ENCODE measurements at regions not wholly inside any gene's neighbourhood (a gene's known extent, or its start where the extent isn't known, plus 50 kb on each side); places are given as distances from the start of the nearest gene placed in this dataset.

DNA sequence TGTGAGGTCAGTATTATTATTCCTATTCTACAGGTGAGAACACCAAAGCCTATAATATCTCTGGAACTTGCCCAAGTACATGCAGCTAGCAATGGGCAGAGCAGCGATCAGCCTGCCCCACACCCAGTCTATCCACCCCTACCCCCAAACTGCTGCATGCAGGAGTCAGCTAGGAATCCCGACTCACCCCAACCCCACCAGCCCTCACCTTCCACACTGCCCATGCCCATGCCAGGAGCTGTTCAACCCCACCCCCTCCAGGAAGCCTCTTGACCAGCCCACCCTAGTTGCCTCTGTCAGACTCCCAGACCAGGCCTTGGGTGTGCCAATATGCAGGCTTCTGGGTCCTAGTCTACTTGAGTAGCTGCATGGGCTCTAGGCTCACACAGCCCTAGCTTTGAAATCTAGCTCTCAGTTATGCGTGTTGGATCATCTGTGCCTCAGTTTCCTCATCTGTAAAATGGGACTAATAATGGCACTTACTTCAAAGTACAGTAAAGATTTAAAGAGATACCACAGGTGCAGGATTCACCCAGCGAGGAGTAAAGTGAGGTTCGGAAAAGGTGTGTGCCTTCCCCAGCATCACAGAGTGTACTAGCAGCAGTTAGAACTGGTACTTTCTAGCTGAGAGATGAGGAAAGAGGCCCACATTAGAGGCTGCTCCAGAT lies 173.2 kb downstream of the VEGFA start:
- 94% methylated on average over 5 of the region's 5 CpGs for WGBS (ENCODE audit: low lambda C conversion rate)
- POLR2A ChIA-PET = interaction anchor here (0.6 to 3.3 kb wide), 11 partner anchors 8 to 173 kb away, joined by 3 to 28 read pairs (median 7); partner anchors contain the start of gene VEGFA

DNA sequence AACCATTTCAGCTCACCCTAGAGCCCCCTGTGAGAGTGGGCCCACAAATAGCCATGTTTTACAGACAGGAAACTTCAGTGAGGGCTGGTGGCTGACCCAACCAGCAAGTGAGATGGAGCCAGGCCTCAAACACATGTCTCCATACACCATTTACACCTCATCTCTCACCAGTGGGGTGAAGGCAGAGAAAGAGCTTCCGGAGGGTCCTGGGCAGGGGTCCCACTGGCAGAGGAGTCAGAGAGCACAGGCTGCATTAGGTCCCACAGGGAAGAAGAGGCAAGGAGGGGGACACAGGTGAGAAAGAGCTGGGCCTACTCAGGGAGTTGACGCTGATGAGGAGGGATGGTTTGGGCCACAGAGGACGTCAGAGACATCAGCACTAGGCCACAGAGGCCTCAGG lies 172.6 kb downstream of the VEGFA start:
- H4K20me1 ChIP-seq (ENCODE audit: insufficient read depth) = no peaks in the 10 kb centered on the region
- H3F3A ChIP-seq (replicated peaks; ENCODE audit: insufficient read depth) = no peaks in the 10 kb centered on the region
- H3K4me2 ChIP-seq = no peak overlapping the region
- ChIA-PET POLR2A (interaction anchor here (0.7 to 3.3 kb wide), 24 partner anchors 9 to 276 kb away, joined by 3 to 28 read pairs (median 6); partner anchors contain the start of gene VEGFA), CTCF (interaction anchor here (1.0 to 10.4 kb wide), 19 partner anchors 10 to 275 kb away, joined by 3 to 121 read pairs (median 8); partner anchors contain the start of gene VEGFA)
- no peak for DNase-seq
- H3K4me1 ChIP-seq (ENCODE audit: control insufficient read depth in 1 of 2, insufficient read depth in 2 of 2, low read depth in 1 of 2, low read length in 1 of 2) = peaks cover 0 to 63% of the 10 kb centered on the region in 2 experiments; a peak in 3 of 4 replicates
- no peaks in the 10 kb centered on the region for H3K36me3 ChIP-seq (replicated peaks in 1 of 2; ENCODE audit: control insufficient read depth in 1 of 2, insufficient read depth in 2 of 2, low read length in 1 of 2)
- no peak overlapping the region for H2AFZ ChIP-seq (ENCODE audit: low read depth)
- H3K9me2 ChIP-seq = no peaks in the 10 kb centered on the region
- peak overlapping the region; percentile 56 to 100 for H3K27ac ChIP-seq (ENCODE audit: low read depth in 2 of 2, low read length in 1 of 2)
- TF ChIP-seq YY1 (IDR thresholded peaks at IDR 0.05; ENCODE audit: low read depth) (no peak), PBX3 (IDR thresholded peaks at IDR 0.05) (no peak), NRF1 (IDR thresholded peaks at IDR 0.05; ENCODE audit: low read depth, low read length) (no peak), FOXM1 (IDR thresholded peaks at IDR 0.05; ENCODE audit: low read depth) (no peak), IRF3 (IDR thresholded peaks at IDR 0.05; ENCODE audit: low read depth, low read length) (no peak), GATA2 (CRISPR knock-in tag; IDR thresholded peaks at IDR 0.05) (no peak), EP300 (IDR thresholded peaks at IDR 0.05; ENCODE audit: borderline replicate concordance in 1 of 2, low read depth in 1 of 2, low read length in 1 of 2) (no peak), RXRA (IDR thresholded peaks at IDR 0.05; ENCODE audit: borderline replicate concordance, low read depth) (no peak), JUND (IDR thresholded peaks at IDR 0.05) (no peak), MEF2A (IDR thresholded peaks at IDR 0.05; ENCODE audit: borderline replicate concordance, low read depth) (no peak)
- TF ChIP-seq, protein P1, sequence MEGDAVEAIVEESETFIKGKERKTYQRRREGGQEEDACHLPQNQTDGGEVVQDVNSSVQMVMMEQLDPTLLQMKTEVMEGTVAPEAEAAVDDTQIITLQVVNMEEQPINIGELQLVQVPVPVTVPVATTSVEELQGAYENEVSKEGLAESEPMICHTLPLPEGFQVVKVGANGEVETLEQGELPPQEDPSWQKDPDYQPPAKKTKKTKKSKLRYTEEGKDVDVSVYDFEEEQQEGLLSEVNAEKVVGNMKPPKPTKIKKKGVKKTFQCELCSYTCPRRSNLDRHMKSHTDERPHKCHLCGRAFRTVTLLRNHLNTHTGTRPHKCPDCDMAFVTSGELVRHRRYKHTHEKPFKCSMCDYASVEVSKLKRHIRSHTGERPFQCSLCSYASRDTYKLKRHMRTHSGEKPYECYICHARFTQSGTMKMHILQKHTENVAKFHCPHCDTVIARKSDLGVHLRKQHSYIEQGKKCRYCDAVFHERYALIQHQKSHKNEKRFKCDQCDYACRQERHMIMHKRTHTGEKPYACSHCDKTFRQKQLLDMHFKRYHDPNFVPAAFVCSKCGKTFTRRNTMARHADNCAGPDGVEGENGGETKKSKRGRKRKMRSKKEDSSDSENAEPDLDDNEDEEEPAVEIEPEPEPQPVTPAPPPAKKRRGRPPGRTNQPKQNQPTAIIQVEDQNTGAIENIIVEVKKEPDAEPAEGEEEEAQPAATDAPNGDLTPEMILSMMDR (IDR thresholded peaks at IDR 0.05) = no peak
- no peaks in the 10 kb centered on the region for H3K79me2 ChIP-seq (ENCODE audit: insufficient read depth)
- no peak overlapping the region; a peak in 1 of 4 replicates for H3K4me3 ChIP-seq (ENCODE audit: low read depth in 2 of 2, low read length in 1 of 2)
- no peaks in the 10 kb centered on the region for H3K27me3 ChIP-seq (ENCODE audit: insufficient read depth)
- 87% methylated on average over 3 of the region's 3 CpGs for WGBS (ENCODE audit: low lambda C conversion rate)
- H3K9me3 ChIP-seq = no peaks in the 10 kb centered on the region
- H3K9ac ChIP-seq = no peak overlapping the region

More for the DNA sequence above, 173.2 kb downstream of the VEGFA start:
- H3K4me3 ChIP-seq (ENCODE audit: low read depth in 2 of 2, low read length in 1 of 2) = no peak overlapping the region
- H3K9me2 ChIP-seq = no peaks in the 10 kb centered on the region
- no peak overlapping the region for H3K9ac ChIP-seq
- CTCF ChIA-PET = interaction anchor here (0.6 to 10.4 kb wide), 19 partner anchors 9 to 299 kb away, joined by 3 to 121 read pairs (median 8); partner anchors contain the start of gene VEGFA
- DNase-seq = no peak
- TF ChIP-seq NRF1 (IDR thresholded peaks at IDR 0.05; ENCODE audit: low read depth, low read length) = no peak
- TF ChIP-seq MAX (IDR thresholded peaks at IDR 0.05; ENCODE audit: low read depth) = no peak
- no peak for TF ChIP-seq MEF2A (IDR thresholded peaks at IDR 0.05; ENCODE audit: borderline replicate concordance, low read depth)
- no peak for TF ChIP-seq FOSL2 (IDR thresholded peaks at IDR 0.05; ENCODE audit: borderline replicate concordance, low read depth)
- no peak for TF ChIP-seq EP300 (IDR thresholded peaks at IDR 0.05; ENCODE audit: borderline replicate concordance in 1 of 2, low read depth in 1 of 2, low read length in 1 of 2)
- TF ChIP-seq JUND (IDR thresholded peaks at IDR 0.05) = no peak
- no peak for TF ChIP-seq GABPA (IDR thresholded peaks at IDR 0.05; ENCODE audit: low read depth)
- no peak for TF ChIP-seq PBX3 (IDR thresholded peaks at IDR 0.05)
- no peak for TF ChIP-seq GATA2 (CRISPR knock-in tag; IDR thresholded peaks at IDR 0.05)
- TF ChIP-seq NFIC (IDR thresholded peaks at IDR 0.05; ENCODE audit: borderline replicate concordance) = no peak
- no peaks in the 10 kb centered on the region for H3K9me3 ChIP-seq
- no peak overlapping the region for H3K4me2 ChIP-seq
- H2AFZ ChIP-seq (ENCODE audit: low read depth) = no peak overlapping the region
- peak overlapping the region; percentile 56 to 100; a peak in 3 of 4 replicates for H3K27ac ChIP-seq (ENCODE audit: low read depth in 2 of 2, low read length in 1 of 2)
- no peaks in the 10 kb centered on the region for H3K36me3 ChIP-seq (replicated peaks in 1 of 2; ENCODE audit: control insufficient read depth in 1 of 2, insufficient read depth in 2 of 2, low read length in 1 of 2)
- H3K27me3 ChIP-seq (ENCODE audit: insufficient read depth) = no peaks in the 10 kb centered on the region
- H4K20me1 ChIP-seq (ENCODE audit: insufficient read depth) = no peaks in the 10 kb centered on the region
- no peaks in the 10 kb centered on the region for H3K79me2 ChIP-seq (ENCODE audit: insufficient read depth)
- peaks cover 0 to 56% of the 10 kb centered on the region in 2 experiments; a peak in 3 of 4 replicates for H3K4me1 ChIP-seq (ENCODE audit: control insufficient read depth in 1 of 2, insufficient read depth in 2 of 2, low read depth in 1 of 2, low read length in 1 of 2)
- no peaks in the 10 kb centered on the region for H3F3A ChIP-seq (replicated peaks; ENCODE audit: insufficient read depth)

All from SK-N-SH (cell line).